EH (cell line): ENCODE measurements at regions not wholly inside any gene's neighbourhood (a gene's known extent, or its start where the extent isn't known, plus 50 kb on each side); places are given as distances from the start of the nearest gene placed in this dataset.
A peak's percentile ranks its signal among the peaks of the same experiment; 100 is the strongest.

Experiments
- DNase-seq: peaks from one replicate; pipeline ENCODE4 v3.0.0-alpha.2; 2015; ENCODE audit warnings: low read depth

- DNase-seq, result no peak
Measured at GRCh38 chr15:62579842-62580241, 414.8 kb upstream of the C2CD4B start.

DNA sequence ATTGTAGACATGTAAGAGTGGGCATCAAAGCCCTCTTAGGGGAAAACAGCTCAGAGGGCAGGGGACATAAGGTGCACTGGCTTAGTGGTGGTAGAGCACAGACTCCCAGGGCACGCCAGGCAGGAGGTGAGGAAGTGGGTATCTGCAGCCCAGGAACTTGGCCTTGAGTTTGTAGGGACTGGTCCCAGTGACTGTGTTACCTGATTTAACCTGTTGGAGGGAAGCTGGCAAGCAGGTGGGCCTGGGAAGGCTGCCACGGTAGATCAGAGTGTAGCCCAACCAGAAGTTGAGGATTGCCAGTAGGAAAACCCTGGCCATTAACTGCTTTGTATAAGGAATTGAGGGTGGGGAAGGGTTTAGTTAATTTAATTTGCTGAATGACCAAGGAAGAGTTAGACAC, 417.5 kb upstream of the C2CD4B start:
- no peak for DNase-seq

DNA sequence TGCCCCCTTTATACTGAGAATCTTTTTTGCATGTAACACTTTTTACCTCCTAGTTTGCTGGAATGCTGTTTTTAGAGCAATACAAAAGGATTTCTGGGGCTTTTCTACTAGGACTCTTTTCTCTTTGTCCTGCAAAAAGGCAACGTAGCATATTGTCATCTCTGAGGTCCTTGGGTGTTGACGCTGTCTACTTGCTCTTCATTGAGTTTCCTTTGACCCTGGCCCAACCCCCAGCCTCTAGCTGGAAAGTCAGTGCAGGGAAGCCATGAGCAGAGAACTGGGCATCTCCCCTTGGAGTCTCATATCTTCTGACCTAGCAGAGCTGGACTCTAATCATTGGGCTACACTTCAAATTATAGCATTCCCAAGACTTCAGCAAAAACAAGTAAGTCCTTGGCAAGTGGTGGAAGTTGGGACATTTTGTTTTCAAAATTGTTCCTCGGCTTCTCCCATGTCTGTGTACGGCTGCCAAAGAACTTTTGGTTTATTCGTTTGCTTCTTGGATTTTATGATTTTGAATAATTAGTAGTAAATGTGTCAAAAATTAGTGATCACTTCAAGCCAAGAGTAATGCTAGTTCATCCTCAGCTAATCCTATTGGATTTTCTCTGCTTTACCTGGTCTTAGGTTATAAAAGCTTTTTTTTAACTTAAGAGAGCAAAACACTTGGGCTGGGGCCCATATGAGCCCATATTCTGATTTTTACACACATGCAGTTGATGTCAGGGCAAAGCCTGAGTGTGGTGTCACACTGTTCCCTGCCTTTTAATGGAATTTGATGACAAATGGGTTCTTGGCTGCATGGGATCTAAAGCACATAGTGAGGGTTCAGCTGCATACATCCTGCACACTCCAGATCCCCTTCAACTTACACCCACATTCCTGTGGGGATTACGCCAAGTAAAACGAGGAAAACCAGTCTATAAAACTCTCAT, 419.5 kb upstream of the C2CD4B start:
- no peak for DNase-seq

DNA sequence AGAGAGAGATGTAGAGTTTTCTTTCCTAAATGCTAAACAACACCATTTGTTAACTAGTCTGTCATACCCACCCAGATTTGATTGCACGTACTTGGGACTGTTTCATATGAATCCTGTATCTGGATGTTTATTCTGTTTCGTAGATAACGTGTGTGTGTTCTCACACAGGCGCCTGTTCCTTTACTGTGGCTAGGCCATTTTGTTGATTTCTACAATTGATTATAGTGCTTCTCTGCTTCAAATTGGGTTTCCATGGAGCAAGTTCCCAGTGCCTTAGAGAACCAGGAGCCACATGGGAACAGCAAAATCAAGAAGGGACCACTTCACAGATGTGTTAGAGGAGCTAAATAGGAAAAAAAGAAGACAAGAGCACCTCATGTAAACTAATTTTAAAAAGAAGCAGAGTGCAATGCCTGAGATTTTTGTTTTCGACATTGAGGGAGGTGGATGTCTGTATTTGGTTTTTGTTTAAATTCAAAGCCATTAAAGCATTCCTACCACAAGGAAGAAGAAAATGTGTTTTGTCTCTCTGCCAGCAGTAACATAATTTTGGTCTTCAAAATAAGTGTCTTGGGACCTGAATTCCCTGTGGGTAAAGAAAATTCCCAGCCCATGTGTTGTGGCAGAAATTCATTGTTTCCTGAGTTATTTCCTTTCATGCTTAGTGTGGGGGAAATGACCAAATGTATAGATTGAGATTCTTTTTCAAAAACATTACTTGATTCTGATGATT, 424.0 kb upstream of the C2CD4B start:
- peak; percentile 76 for DNase-seq

DNA sequence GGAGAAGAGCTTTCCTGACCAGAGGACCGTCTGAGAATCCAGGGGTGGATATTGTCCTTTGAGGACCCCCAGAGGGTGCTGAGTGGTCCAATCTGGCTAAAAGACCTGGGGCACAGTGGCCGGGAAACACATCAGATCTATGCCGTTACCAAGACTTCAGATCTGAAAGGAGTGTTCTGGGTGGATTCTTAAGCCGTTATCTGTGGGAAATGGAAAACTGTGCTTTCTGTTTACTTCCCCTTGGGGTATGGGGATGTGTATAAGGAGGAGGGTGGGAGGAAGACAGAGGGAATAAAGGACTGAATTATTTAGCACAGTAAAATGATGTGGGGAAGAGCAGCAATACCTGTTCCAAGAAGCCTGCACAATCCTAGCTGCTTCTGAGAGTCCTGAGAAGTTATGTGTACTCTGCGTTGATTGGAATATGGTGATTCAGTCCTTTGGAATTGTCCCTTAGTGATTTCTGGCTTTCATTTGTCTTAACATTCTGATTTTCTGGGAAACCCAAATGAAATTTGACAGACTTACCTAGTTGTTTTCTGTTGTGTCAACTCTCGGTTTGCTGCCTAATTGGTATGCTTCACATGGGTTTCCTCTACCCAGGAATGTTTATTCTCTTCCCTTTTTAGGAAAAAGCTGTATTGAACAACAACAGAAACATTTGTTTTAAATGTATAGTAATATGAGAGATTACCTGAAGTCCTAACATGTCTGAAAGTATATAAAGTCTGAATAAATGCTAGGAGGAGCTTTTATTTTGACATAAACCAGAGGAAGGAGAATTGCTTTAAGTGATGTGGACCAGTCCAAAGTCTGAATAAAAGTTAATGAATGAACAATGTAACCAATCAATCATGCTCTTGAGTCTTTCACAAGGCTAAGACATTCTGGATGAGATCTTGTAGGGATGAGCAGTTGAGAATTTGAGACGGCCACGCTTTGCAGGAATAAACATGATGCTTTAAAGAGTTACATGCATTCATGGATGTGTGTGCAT, 427.1 kb upstream of the C2CD4B start:
- DNase-seq, result peak; percentile 64

- DNase-seq, result no peak
Measured at GRCh38 chr15:62592920-62593319, 427.8 kb upstream of the C2CD4B start.

GRCh38 chr15:62593681-62594399, 428.8 kb upstream of the C2CD4B start:
- no peak for DNase-seq

- no peak for DNase-seq
Measured at GRCh38 chr15:62598217-62598616, 433.1 kb upstream of the C2CD4B start.

DNA sequence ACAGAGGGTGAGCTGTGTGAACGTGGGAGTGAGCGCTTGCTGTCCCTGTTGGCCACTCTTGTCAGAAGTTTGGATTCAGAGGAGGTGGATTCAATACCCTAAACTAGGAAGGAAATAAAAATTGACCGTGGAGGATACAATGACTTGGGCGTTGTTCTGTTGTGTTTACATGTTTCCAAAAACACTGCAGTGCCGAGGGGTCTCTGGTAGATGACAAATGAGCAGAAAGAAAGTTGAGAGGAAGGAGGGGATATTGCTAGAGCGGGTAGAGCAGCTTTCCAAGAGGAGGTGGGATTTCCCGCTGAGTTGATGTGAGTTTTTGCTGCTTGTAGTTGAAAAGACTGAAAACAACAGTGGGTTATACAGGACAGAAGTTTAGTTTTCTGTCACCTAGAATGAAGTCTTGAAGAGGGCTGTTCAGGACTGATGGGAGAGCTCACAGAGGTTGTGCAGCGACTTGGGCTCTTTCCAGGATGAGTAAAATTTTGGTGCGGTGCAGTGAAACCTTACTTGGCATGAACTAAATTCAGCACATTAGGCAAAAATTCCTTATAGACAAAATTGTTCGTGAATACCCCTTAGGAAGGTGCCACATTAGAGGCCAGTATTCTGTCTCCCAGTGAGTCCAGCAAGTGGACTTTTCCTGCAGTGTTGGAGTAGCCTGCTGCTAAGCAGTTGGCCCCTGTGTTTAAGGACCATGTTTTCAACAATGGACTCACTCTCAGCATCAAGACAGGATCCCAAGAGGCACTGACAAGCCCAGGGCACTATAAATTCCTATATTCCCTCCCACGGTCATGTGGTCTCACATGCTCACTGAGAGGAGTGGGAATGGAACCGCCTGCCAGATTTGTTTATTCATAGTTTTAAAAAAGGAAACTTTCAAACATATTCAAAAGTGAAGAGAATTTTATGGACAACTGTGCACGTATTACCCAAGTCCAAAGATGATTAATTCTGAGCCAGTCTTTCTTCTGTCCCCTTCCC, 435.0 kb upstream of the C2CD4B start:
- peak; percentile 56 for DNase-seq

- peak; percentile 44 for DNase-seq
Measured at GRCh38 chr15:62601777-62602545, 436.9 kb upstream of the C2CD4B start.

DNA sequence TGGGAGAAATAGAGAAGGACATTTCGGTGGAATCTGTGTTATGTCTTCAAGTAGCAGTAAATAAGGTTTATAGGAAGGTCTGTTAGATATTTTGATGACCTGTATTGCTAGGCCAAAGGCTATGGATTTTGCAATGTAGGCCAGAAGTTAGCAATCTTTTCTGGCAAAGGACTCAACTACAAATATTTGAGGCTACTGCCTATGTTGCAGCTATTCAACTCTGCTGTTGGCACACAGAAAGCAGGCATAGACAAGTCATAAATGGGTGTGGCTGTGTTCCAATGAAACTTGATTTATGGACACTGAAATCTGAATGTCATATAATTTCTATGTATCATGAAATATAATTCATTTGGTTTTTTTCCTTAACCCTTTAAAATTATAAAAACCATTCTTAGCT, 438.7 kb upstream of the C2CD4B start:
- DNase-seq, result peak; percentile 65

DNA sequence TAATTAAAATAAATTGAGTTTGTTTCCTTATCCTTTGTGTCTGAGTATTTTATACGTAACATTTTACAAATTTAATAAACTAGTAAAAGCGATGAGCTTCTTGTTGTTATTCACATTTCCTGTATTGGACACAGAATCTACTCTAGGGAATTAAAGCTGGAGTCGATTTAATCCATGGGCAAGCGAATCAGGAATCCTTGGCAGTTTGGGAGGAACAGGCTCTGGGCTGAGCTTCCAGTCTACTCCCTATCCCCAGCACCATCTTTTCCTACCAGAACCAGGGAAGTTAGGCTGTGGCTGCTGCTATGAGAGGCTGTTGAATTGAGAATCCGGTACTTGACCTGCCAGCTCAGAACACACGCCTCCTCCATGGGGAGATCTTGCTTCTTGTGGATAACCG, 437.3 kb upstream of the TPM1 start:
- no peak for DNase-seq

- DNase-seq, result peak; percentile 100
Measured at GRCh38 chr15:62606376-62607113, 436.0 kb upstream of the TPM1 start.

DNA sequence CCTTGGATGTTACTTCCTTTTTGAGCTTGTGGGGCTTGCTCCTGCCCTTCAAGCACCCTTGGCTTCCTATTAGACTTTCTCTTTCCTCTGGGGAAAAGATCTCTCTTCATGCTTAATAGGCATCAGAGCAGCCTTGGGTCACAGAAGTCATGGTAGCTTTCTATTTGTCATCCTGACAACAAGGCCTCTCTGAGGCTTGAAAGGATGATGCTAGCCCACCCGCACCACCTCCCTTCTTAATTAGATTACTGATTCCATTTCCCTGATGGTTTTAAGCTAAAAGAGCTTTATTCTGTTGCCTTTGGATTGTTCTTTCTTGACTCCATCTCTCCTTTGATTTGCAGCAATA, 435.5 kb upstream of the TPM1 start:
- no peak for DNase-seq

- peak; percentile 70 for DNase-seq
Measured at GRCh38 chr15:62607643-62608042, 434.9 kb upstream of the TPM1 start.

DNA sequence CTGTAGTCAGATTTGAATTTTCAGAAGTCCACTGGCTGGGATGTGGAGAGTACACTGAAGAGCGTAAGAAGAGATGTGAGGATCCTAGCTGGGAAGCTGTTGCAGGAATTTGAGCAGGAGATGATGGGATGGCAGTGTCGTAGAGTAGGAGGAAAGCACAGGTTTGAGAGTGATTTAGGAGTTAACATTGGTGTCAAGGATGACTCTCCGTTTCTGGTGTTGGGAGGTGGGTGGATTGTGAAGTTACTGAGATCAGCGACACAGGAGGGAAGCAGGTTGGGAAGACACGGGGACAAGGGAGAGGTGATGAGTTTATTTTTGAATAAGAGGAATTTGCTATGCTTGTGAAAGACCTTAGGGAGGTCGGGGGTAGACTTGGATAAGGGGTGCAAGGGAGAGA, 434.2 kb upstream of the TPM1 start:
- no peak for DNase-seq

- DNase-seq, result no peak
Measured at GRCh38 chr15:62610265-62610869, 432.2 kb upstream of the TPM1 start.

DNA sequence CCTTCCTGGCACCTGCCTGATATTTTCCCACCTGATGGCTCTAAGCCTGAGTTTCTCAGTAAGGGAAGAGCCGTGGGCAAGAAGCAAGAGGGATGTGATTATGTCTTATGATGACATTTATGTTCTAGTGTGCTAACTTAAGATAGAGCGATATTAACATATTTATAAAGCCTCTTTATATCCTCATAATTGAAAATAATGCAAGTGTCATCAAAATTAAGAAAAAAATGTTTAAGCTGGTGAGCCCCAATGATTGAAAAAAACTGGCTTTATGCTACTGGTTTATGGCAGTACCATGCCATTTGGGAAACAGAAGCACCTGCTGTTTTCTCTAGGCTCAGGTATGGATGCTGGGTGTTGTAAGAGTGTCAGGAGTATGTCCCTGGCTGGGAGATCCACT, 431.5 kb upstream of the TPM1 start:
- no peak for DNase-seq
